IMR-90 (cell line): ENCODE measurements at regions not wholly inside any gene's neighbourhood (a gene's known extent, or its start where the extent isn't known, plus 50 kb on each side); places are given as distances from the start of the nearest gene placed in this dataset.

Source experiments
- ATAC-seq: fragments of 200-7000 bp; cut with Tn5 transposase; 2 replicates; pipeline ENCODE4 v1.9.1; 2020; ENCODE audit warnings: low read depth, mild to moderate bottlenecking, moderate library complexity
- BruUV-seq: library from RNA; stranded (reverse); fragments of 400-500 nt; replicated peaks from 2 replicates; lab custom pipeline; 2021; lab: Mats Ljungman, UMichigan
- CTCF ChIA-PET: fragments of 300-600 bp; formaldehyde crosslinking; extraction: SDS; loops from one replicate; lab custom pipeline; 2021; ENCODE audit warnings: antibody characterized with exemption; lab: Yijun Ruan, JAX
- POLR2A ChIA-PET: fragments of 300-600 bp; sonication (Branson Sonifier 250); formaldehyde crosslinking; loops from one replicate; lab custom pipeline; 2022; ENCODE audit warnings: antibody characterized with exemption; ENCODE audit not compliant: unreplicated experiment; lab: Charles Lee
- DNase-seq: peaks from one replicate; pipeline ENCODE4 v3.0.0; 2013
- H2AFZ ChIP-seq: replicated peaks from 2 replicates; pipeline ENCODE3; 2013; ENCODE audit warnings: low read length, mild to moderate bottlenecking; ENCODE audit not compliant: poor library complexity
- H2AK5ac ChIP-seq: 2 replicates; pipeline ENCODE4 v1.6.1; 2013; ENCODE audit warnings: low read depth, low read length, inconsistent platforms
- H2AK9ac ChIP-seq: replicated peaks from 2 replicates; pipeline ENCODE3; 2013; ENCODE audit warnings: mild to moderate bottlenecking, low read depth, low read length, moderate library complexity; ENCODE audit not compliant: poor library complexity
- H2BK120ac ChIP-seq: 2 replicates; pipeline ENCODE4 v1.6.1; 2013; ENCODE audit warnings: low read depth, low read length, inconsistent platforms
- H2BK15ac ChIP-seq: 3 replicates; pipeline ENCODE4 v1.6.1; 2013; ENCODE audit warnings: low read depth, low read length, inconsistent platforms
- H2BK20ac ChIP-seq: 2 replicates; pipeline ENCODE4 v1.6.1; 2013; ENCODE audit warnings: low read depth, mild to moderate bottlenecking, inconsistent platforms, low read length, moderate library complexity
- H2BK5ac ChIP-seq: 2 replicates; pipeline ENCODE4 v1.6.1; 2013; ENCODE audit warnings: mild to moderate bottlenecking, low read depth, low read length, inconsistent platforms; ENCODE audit not compliant: poor library complexity, severe bottlenecking
- H3K14ac ChIP-seq: replicated peaks from 2 replicates; pipeline ENCODE4 v1.6.1; 2013; ENCODE audit warnings: low read depth, low read length, inconsistent platforms
- H3K18ac ChIP-seq: 2 replicates; pipeline ENCODE4 v1.6.1; 2013; ENCODE audit warnings: low read depth, low read length, control low read depth
- H3K23ac ChIP-seq: 2 replicates; pipeline ENCODE4 v1.6.1; 2013; ENCODE audit warnings: low read depth, low read length, inconsistent platforms
- H3K27ac ChIP-seq: 2 replicates; pipeline ENCODE4 v1.5.1; 2013; ENCODE audit warnings: mild to moderate bottlenecking, control low read depth, low read length; ENCODE audit not compliant: insufficient read depth
- H3K27me3 ChIP-seq: 2 replicates; pipeline ENCODE4 v1.6.1; 2013; ENCODE audit warnings: low read length; ENCODE audit not compliant: control insufficient read depth, insufficient read depth
- H3K36me3 ChIP-seq: 2 replicates; pipeline ENCODE4 v1.6.1; 2013; ENCODE audit warnings: low read length, mixed read lengths; ENCODE audit not compliant: control insufficient read depth, insufficient read depth
- H3K4ac ChIP-seq: 2 replicates; pipeline ENCODE4 v1.6.1; 2013; ENCODE audit warnings: low read depth, low read length, inconsistent platforms
- H3K4me1 ChIP-seq: 2 replicates; pipeline ENCODE4 v1.6.1; 2013; ENCODE audit warnings: low read length, mixed read lengths; ENCODE audit not compliant: control insufficient read depth, insufficient read depth
- H3K4me2 ChIP-seq: 2 replicates; pipeline ENCODE4 v1.6.1; 2013; ENCODE audit warnings: low read depth, mild to moderate bottlenecking, control low read depth, low read length, moderate library complexity
- H3K4me3 ChIP-seq: 2 replicates; pipeline ENCODE4 v1.5.1; 2013; ENCODE audit warnings: low read depth, mild to moderate bottlenecking, control low read depth, low read length, moderate library complexity; ENCODE audit not compliant: insufficient read depth
- H3K56ac ChIP-seq: 2 replicates; pipeline ENCODE4 v1.6.1; 2013; ENCODE audit warnings: low read length, inconsistent platforms; ENCODE audit not compliant: insufficient read depth; ENCODE audit errors: extremely low read depth
- H3K79me1 ChIP-seq, 2 experiments: 2 replicates each; pipeline ENCODE4 v1.6.1; 2013; ENCODE audit warnings: low read length in 2 of 2, inconsistent platforms in 1 of 2, low read depth in 1 of 2
- H3K9ac ChIP-seq: 2 replicates; pipeline ENCODE4 v1.6.1; 2013; ENCODE audit warnings: low read depth, low read length, control low read depth
- H3K9me1 ChIP-seq: 2 replicates; pipeline ENCODE4 v1.6.1; 2013; ENCODE audit warnings: low read length, inconsistent platforms; ENCODE audit not compliant: insufficient read depth
- H3K9me3 ChIP-seq: 2 replicates; pipeline ENCODE4 v1.6.1; 2013; ENCODE audit warnings: low read length; ENCODE audit not compliant: control insufficient read depth, insufficient read depth
- H4K20me1 ChIP-seq: 2 replicates; pipeline ENCODE4 v1.6.1; 2013; ENCODE audit warnings: low read length, inconsistent platforms; ENCODE audit not compliant: insufficient read depth
- H4K5ac ChIP-seq: 2 replicates; pipeline ENCODE4 v1.6.1; 2013; ENCODE audit warnings: mild to moderate bottlenecking, low read depth, low read length, control low read depth
- H4K8ac ChIP-seq, 2 experiments: 2 replicates each; pipeline ENCODE4 v1.6.1; 2013; ENCODE audit warnings: low read depth in 2 of 2, low read length in 2 of 2, control low read depth in 1 of 2, inconsistent platforms in 1 of 2
- H4K91ac ChIP-seq: 2 replicates; pipeline ENCODE4 v1.6.1; 2013; ENCODE audit warnings: low read depth, low read length, inconsistent platforms; ENCODE audit not compliant: insufficient read depth
- BHLHE40 ChIP-seq: fragments of 150-350 bp; IDR thresholded peaks from 2 replicates; pipeline ENCODE4 v1.6.1; 2016; ENCODE audit warnings: mild to moderate bottlenecking, low read depth, low read length
- CEBPB ChIP-seq: IDR thresholded peaks from 2 replicates; pipeline ENCODE4 v1.6.1; 2012; ENCODE audit warnings: low read depth, low read length, improper control_type of control experiment
- ELK1 ChIP-seq: fragments of 150-350 bp; IDR thresholded peaks from 2 replicates; pipeline ENCODE4 v1.6.1; 2016; ENCODE audit warnings: low read depth, mild to moderate bottlenecking, low read length, moderate library complexity, borderline replicate concordance
- FOS ChIP-seq: fragments of 150-350 bp; IDR thresholded peaks from 2 replicates; pipeline ENCODE4 v1.6.1; 2016; ENCODE audit warnings: low read depth, low read length
- MAZ ChIP-seq: IDR thresholded peaks from 2 replicates; pipeline ENCODE4 v1.6.1; 2012; ENCODE audit warnings: low read depth, mild to moderate bottlenecking, low read length, improper control_type of control experiment, moderate library complexity, borderline replicate concordance
- MXI1 ChIP-seq: IDR thresholded peaks from 2 replicates; pipeline ENCODE4 v1.6.1; 2012; ENCODE audit warnings: low read depth, mild to moderate bottlenecking, low read length, moderate library complexity, borderline replicate concordance
- NFE2L2 ChIP-seq: fragments of 150-350 bp; IDR thresholded peaks from 2 replicates; pipeline ENCODE4 v1.6.1; 2016; ENCODE audit warnings: low read depth, mild to moderate bottlenecking, low read length
- RFX5 ChIP-seq: IDR thresholded peaks from 2 replicates; pipeline ENCODE4 v1.8.0; 2012; ENCODE audit warnings: low read depth, mild to moderate bottlenecking, low read length, moderate library complexity
- WGBS, 2 experiments: methylation state at CpG; one replicate each; pipeline versions ENCODE4 v1.1.5 to v1.1.7; 2013; ENCODE audit warnings: missing lambda C conversion rate in 2 of 2; ENCODE audit not compliant: insufficient read length in 1 of 2; ENCODE audit errors: extremely low coverage in 2 of 2; 5-methylcytosine and 5-hydroxymethylcytosine counted together
- dilution Hi-C: fragments of 300-500 bp; cut with HindIII; formaldehyde crosslinking; loops from one replicate; pipeline ENCODE4 v1.14.3; 2018; ENCODE audit warnings: low sequenced_read_pairs; ENCODE audit not compliant: unreplicated experiment
- in situ Hi-C: fragments of 300-500 bp; cut with MboI; formaldehyde crosslinking; loops from 3 replicates; pipeline ENCODE4 v1.14.3; 2019; ENCODE audit warnings: low sequenced_read_pairs, inconsistent platforms, mixed read lengths
- intact Hi-C: fragments of 100-400 bp; cut with micrococcal nuclease; formaldehyde crosslinking; loops from 2 replicates; pipeline ENCODE4 v1.10.0; 2022
- TF ChIP-seq, protein P1 (sequence below): fragments of 150-350 bp; IDR thresholded peaks from 2 replicates; pipeline ENCODE4 v1.6.1; 2017; ENCODE audit warnings: mild to moderate bottlenecking, antibody characterized with exemption, low read length, low read depth

DNA sequence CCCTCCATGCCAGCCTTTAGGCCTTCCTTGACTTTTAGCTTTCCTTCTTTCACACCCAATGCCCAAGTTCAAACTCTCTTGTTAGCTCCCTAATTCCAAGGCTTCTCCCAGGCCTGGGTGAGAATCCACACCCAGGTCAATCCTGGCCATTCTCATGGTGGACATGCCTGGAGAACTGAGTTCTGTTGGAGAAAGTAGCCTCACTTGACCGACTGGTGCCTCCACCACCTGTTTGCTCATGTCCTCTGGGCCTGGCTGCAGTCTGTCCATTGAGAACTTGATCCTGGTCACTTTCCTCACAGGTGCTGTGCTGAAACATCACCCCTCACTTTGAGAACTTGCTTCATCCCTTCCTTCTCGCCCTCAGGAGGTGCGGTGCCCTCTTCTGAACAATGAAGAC is 189.1 kb upstream of the TWIST2 start:
- no peak for TF ChIP-seq ELK1
- TF ChIP-seq, protein P1, sequence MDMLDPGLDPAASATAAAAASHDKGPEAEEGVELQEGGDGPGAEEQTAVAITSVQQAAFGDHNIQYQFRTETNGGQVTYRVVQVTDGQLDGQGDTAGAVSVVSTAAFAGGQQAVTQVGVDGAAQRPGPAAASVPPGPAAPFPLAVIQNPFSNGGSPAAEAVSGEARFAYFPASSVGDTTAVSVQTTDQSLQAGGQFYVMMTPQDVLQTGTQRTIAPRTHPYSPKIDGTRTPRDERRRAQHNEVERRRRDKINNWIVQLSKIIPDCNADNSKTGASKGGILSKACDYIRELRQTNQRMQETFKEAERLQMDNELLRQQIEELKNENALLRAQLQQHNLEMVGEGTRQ = no peak
- no peak for TF ChIP-seq MAZ
- no peak for TF ChIP-seq MXI1
- no peak for TF ChIP-seq FOS
- TF ChIP-seq CEBPB = no peak
- TF ChIP-seq NFE2L2 = no peak
- TF ChIP-seq BHLHE40 = no peak
- TF ChIP-seq RFX5 = no peak
- H3K9ac ChIP-seq = no peak overlapping the region
- H4K20me1 ChIP-seq = no peaks in the 10 kb centered on the region
- H3K27me3 ChIP-seq = peaks cover 3% of the 10 kb centered on the region; the same call in 1 of the 2 replicates
- no peak overlapping the region for H3K4ac ChIP-seq
- dilution Hi-C loops (no loop called here), intact Hi-C loops (no loop called here), in situ Hi-C loops (no loop called here)
- H2AK9ac ChIP-seq = no peak overlapping the region
- CTCF ChIA-PET = no interaction called here
- H3K4me1 ChIP-seq = no peaks in the 10 kb centered on the region; the same call in 1 of the 2 replicates
- POLR2A ChIA-PET = no interaction called here
- H3K18ac ChIP-seq = no peak overlapping the region
- H2BK5ac ChIP-seq = no peak overlapping the region
- no peaks in the 10 kb centered on the region for H3K36me3 ChIP-seq
- H3K23ac ChIP-seq = no peak overlapping the region
- BruUV-seq = no TSS peak
- DNase-seq (no peak), ATAC-seq (no peak)
- no peak overlapping the region for H4K91ac ChIP-seq
- H3K9me1 ChIP-seq = no peaks in the 10 kb centered on the region
- no peak overlapping the region for H2BK20ac ChIP-seq
- H3K14ac ChIP-seq = no peak overlapping the region
- H2BK15ac ChIP-seq = no peak overlapping the region
- no peak overlapping the region for H3K27ac ChIP-seq
- H3K9me3 ChIP-seq = no peaks in the 10 kb centered on the region; the same call in 1 of the 2 replicates
- no peak overlapping the region for H4K8ac ChIP-seq
- no peak overlapping the region for H2AK5ac ChIP-seq
- no peak overlapping the region for H3K4me3 ChIP-seq
- H3K79me1 ChIP-seq = no peaks in the 10 kb centered on the region
- 43% methylated on average over 1 of the region's 3 CpGs; no CpG with 5 or more reads in 1 of the 2 experiments for WGBS, 2 experiments
- H4K5ac ChIP-seq = no peak overlapping the region
- H2BK120ac ChIP-seq = no peak overlapping the region
- H2AFZ ChIP-seq = no peak overlapping the region
- no peak overlapping the region for H3K56ac ChIP-seq
- no peak overlapping the region for H3K4me2 ChIP-seq
